Activated naive CD8-positive, alpha-beta T cell treated with anti-CD3 and anti-CD28 coated beads, Interleukin-2, amount 50 U/mL, for 24 hours (primary cell): ENCODE measurements at regions not wholly inside any gene's neighbourhood (a gene's known extent, or its start where the extent isn't known, plus 50 kb on each side); places are given as distances from the start of the nearest gene placed in this dataset.

ENCODE experiments used
- ATAC-seq: fragments of 150-1000 bp; cut with Tn5 transposase; one replicate; pipeline ENCODE4 v1.10.0; 2021
- DNase-seq: peaks from one replicate; pipeline ENCODE4 v3.0.0; 2021
- H3K27ac Mint-ChIP-seq: one replicate; pipeline ENCODE4 v1.8.0; 2021; ENCODE audit warnings: mild to moderate bottlenecking, mixed read lengths
- H3K27me3 Mint-ChIP-seq: one replicate; pipeline ENCODE4 v1.8.0; 2021; ENCODE audit warnings: mixed read lengths
- H3K36me3 Mint-ChIP-seq: one replicate; pipeline ENCODE4 v1.8.0; 2021; ENCODE audit warnings: low read depth, mixed read lengths
- H3K4me1 Mint-ChIP-seq: one replicate; pipeline ENCODE4 v1.8.0; 2021; ENCODE audit warnings: mixed read lengths
- H3K4me3 Mint-ChIP-seq: one replicate; pipeline ENCODE4 v1.8.0; 2021; ENCODE audit warnings: mild to moderate bottlenecking, moderate library complexity, mixed read lengths
- H3K9me3 Mint-ChIP-seq: one replicate; pipeline ENCODE4 v1.8.0; 2021; ENCODE audit warnings: mixed read lengths

DNA sequence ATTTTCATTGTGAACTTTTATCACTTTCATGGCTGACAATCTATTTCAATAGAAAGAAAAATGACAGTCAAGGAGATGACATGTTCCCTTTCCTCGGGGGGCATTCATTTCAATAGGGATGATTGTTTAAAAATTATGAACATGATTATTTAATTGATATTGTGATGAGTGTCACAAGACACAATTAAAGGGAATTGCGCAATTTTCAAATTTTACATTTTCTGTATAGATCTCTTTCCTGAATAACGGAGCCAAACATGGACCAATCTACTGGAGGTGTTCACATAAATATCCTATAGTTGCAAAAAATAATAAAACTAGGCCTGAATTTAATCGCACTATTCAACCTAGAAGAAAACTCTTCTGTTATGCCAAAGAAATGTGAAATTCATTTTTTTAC lies 1274.6 kb downstream of the SLITRK5 start:
- H3K9me3 Mint-ChIP-seq = peaks cover 10% of the 10 kb centered on the region
- ATAC-seq (no peak), DNase-seq (no peak)
- no peak overlapping the region for H3K27ac Mint-ChIP-seq
- H3K36me3 Mint-ChIP-seq = no peaks in the 10 kb centered on the region
- no peak overlapping the region for H3K4me3 Mint-ChIP-seq
- H3K27me3 Mint-ChIP-seq = no peaks in the 10 kb centered on the region
- no peaks in the 10 kb centered on the region for H3K4me1 Mint-ChIP-seq

DNA sequence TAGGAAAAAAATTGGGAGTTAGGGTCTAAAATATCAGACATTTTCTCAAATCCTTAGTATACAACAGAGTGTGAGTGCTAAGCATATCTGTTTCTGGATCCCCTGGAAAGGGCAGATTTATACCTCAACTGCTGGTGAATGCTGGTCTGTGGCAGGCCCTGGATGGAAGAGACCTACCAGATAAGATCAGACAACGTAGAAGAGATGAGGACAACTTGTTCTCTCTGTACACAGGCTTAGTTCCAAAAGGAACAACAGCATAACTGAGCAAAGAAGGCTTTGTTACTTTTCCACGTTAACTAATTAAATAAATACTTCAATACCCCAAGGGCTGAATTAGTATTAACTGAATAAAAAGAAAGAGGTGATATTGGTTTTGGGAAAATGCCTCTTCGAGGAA lies 1277.3 kb downstream of the SLITRK5 start:
- DNase-seq (no peak), ATAC-seq (no peak)
- H3K27me3 Mint-ChIP-seq = no peaks in the 10 kb centered on the region
- peaks cover 10% of the 10 kb centered on the region for H3K9me3 Mint-ChIP-seq
- H3K4me3 Mint-ChIP-seq = no peak overlapping the region
- no peaks in the 10 kb centered on the region for H3K4me1 Mint-ChIP-seq
- no peaks in the 10 kb centered on the region for H3K36me3 Mint-ChIP-seq
- H3K27ac Mint-ChIP-seq = no peak overlapping the region

- DNase-seq = no peak
- Mint-ChIP-seq H3K4me1 (no peaks in the 10 kb centered on the region), H3K9me3 (peaks cover 18% of the 10 kb centered on the region), H3K4me3 (no peak overlapping the region), H3K27ac (no peak overlapping the region), H3K36me3 (no peaks in the 10 kb centered on the region), H3K27me3 (no peaks in the 10 kb centered on the region)
- ATAC-seq = no peak
Measured at GRCh38 chr13:88958821-88959220, 1287.7 kb downstream of the SLITRK5 start.

DNA sequence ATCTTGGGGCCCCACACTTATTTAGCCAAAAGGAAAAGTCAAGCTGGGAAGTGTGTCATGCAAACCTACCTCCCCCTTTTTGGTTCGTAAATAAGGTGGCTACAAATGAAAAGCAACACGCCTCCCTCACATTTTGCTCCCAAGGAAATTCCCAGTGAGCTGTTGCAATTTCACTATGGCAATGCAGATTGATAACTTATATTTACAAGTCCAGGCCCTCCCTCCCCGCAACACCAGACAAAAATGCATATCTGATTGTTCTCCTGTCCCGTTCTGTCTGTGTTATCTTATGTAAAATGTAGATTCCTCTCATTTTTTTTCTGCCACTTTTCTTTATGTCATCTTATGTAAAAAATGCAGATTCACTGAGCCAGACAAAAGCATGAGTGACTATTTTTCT lies 1305.3 kb downstream of the SLITRK5 start:
- Mint-ChIP-seq H3K4me1 (peaks cover 1% of the 10 kb centered on the region), H3K27me3 (no peaks in the 10 kb centered on the region), H3K4me3 (no peak overlapping the region), H3K9me3 (no peaks in the 10 kb centered on the region), H3K27ac (no peak overlapping the region), H3K36me3 (no peaks in the 10 kb centered on the region)
- no peak for DNase-seq
- no peak for ATAC-seq

DNA sequence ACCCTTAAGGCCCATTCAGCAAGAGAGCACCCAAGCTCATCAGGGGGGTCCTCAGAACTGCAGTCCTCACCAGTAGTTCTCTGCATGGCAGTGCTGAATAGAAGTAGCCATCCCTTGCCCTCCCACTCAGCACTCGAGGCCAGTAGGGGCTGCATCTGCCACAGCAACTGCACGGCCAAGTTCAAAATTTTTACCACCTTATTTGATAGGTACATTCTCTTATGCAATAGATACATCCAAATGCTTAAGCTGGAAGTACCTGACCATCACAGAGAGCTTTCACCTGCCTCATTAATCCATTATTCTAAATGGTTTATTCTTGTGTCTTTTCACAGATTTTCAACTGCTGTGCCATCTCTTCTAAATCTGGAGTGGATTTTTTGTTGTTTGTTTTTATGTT lies 1307.4 kb downstream of the SLITRK5 start:
- H3K27me3 Mint-ChIP-seq = no peaks in the 10 kb centered on the region
- DNase-seq (no peak), ATAC-seq (no peak)
- H3K4me1 Mint-ChIP-seq = peaks cover 1% of the 10 kb centered on the region
- no peak overlapping the region for H3K4me3 Mint-ChIP-seq
- no peak overlapping the region for H3K27ac Mint-ChIP-seq
- no peaks in the 10 kb centered on the region for H3K36me3 Mint-ChIP-seq
- no peaks in the 10 kb centered on the region for H3K9me3 Mint-ChIP-seq

GRCh38 chr13:88979465-88980175 lies 1308.4 kb downstream of the SLITRK5 start:
- H3K36me3 Mint-ChIP-seq = no peaks in the 10 kb centered on the region
- H3K27me3 Mint-ChIP-seq = no peaks in the 10 kb centered on the region
- peaks cover 1% of the 10 kb centered on the region for H3K4me1 Mint-ChIP-seq
- DNase-seq (no peak), ATAC-seq (peak; percentile 33)
- H3K4me3 Mint-ChIP-seq = no peak overlapping the region
- H3K9me3 Mint-ChIP-seq = no peaks in the 10 kb centered on the region
- no peak overlapping the region for H3K27ac Mint-ChIP-seq

DNA sequence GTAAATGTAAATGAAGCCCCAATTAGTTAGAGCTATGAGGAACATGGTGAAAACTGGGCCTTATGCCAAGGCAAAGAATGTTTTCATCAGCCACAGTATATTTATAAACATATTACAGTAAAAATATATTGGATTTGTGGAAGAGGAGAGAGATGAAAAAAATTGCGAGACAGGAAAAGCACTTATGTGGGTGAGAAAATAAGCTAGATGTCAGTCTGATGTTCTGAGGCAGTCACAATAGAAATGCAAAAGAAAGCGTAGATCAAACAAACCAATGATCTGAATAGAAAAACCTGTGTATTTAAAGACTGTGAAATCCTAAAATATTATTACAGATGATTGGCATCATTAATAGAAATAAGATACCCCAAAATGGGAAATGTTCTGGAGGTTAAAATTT lies 1332.5 kb downstream of the SLITRK5 start:
- Mint-ChIP-seq H3K9me3 (peaks cover 11% of the 10 kb centered on the region), H3K4me1 (no peaks in the 10 kb centered on the region), H3K4me3 (no peak overlapping the region), H3K36me3 (no peaks in the 10 kb centered on the region), H3K27me3 (no peaks in the 10 kb centered on the region), H3K27ac (no peak overlapping the region)
- DNase-seq (no peak), ATAC-seq (no peak)

DNA sequence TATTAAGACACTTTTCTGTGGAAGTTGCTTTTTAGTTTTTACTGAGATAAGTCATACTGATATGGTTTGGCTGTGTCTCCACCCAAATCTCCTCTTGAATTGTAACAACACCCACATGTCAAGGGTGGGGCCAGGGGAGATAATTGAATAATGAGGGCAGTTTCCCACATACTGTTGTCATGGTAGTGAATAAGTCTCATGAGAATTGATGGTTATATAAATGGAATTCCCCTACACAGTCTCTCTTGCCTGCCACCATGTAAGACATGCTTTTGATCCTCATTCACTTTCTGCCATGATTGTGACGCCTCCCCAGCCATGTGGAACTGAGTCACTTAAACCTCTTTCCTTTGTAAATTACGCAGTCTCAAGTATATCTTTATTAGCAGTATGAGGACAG lies 1340.4 kb downstream of the SLITRK5 start:
- no peaks in the 10 kb centered on the region for H3K36me3 Mint-ChIP-seq
- H3K4me3 Mint-ChIP-seq = no peak overlapping the region
- no peak for ATAC-seq
- no peak for DNase-seq
- H3K9me3 Mint-ChIP-seq = peaks cover 8% of the 10 kb centered on the region
- no peaks in the 10 kb centered on the region for H3K27me3 Mint-ChIP-seq
- H3K4me1 Mint-ChIP-seq = no peaks in the 10 kb centered on the region
- H3K27ac Mint-ChIP-seq = no peak overlapping the region

- Mint-ChIP-seq H3K27ac (no peak overlapping the region), H3K4me3 (no peak overlapping the region), H3K36me3 (no peaks in the 10 kb centered on the region), H3K27me3 (no peaks in the 10 kb centered on the region), H3K4me1 (peaks cover 13% of the 10 kb centered on the region), H3K9me3 (peaks cover 4% of the 10 kb centered on the region)
- ATAC-seq (peak; percentile 78), DNase-seq (no peak)
Measured at GRCh38 chr13:89027694-89028306, 1356.6 kb downstream of the SLITRK5 start.

DNA sequence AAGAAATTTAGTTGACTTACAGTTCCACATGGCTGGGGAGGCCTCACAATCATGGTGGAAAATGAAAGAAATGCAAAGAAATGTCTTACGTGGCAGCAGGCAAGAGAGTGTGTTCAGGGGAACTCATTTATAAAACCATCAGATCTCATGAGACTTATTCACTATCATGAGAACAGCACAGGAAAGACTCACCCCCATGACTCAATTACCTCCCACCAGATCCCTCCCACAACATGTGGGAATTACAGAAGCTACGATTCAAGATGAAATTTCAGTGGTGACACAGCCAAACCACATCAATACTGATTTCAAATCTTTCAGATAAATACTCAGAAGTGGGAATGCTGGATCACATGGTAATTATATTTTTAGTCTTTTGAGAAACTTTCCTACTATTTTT lies 1357.9 kb downstream of the SLITRK5 start:
- Mint-ChIP-seq H3K36me3 (no peaks in the 10 kb centered on the region), H3K4me1 (peaks cover 13% of the 10 kb centered on the region), H3K27me3 (no peaks in the 10 kb centered on the region), H3K9me3 (peaks cover 13% of the 10 kb centered on the region), H3K27ac (peak overlapping the region; percentile 32), H3K4me3 (no peak overlapping the region)
- no peak for DNase-seq
- peak; percentile 36 for ATAC-seq

- no peaks in the 10 kb centered on the region for H3K27me3 Mint-ChIP-seq
- H3K9me3 Mint-ChIP-seq = peaks cover 9% of the 10 kb centered on the region
- DNase-seq (no peak), ATAC-seq (no peak)
- H3K36me3 Mint-ChIP-seq = no peaks in the 10 kb centered on the region
- no peak overlapping the region for H3K27ac Mint-ChIP-seq
- H3K4me1 Mint-ChIP-seq = peaks cover 7% of the 10 kb centered on the region
- H3K4me3 Mint-ChIP-seq = no peak overlapping the region
Measured at GRCh38 chr13:89034015-89034414, 1362.8 kb downstream of the SLITRK5 start.

GRCh38 chr13:89052699-89053098 lies 1381.5 kb downstream of the SLITRK5 start:
- Mint-ChIP-seq H3K27me3 (no peaks in the 10 kb centered on the region), H3K4me3 (no peak overlapping the region), H3K36me3 (no peaks in the 10 kb centered on the region), H3K27ac (no peak overlapping the region), H3K9me3 (peaks cover 8% of the 10 kb centered on the region), H3K4me1 (no peaks in the 10 kb centered on the region)
- no peak for ATAC-seq
- no peak for DNase-seq

DNA sequence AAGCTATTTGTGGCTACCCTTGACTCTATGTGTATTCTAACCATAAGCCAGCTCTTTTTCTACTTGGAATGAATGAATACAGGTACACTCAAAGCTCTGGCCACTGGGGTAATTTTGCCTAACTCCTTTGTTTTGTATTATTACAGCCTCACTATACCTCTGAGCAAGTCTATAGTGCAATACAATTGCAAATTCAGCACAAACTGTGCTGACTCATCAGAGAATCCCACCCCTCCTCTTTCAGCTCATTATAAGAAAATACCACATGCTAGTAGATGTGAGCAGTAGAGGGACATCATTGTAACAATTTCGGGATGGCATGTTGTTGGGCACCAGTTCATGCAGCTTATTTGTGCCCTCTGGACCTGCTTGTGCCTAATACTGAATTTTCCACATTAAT lies 1382.2 kb downstream of the SLITRK5 start:
- peaks cover 8% of the 10 kb centered on the region for H3K9me3 Mint-ChIP-seq
- no peak for DNase-seq
- no peak for ATAC-seq
- H3K36me3 Mint-ChIP-seq = no peaks in the 10 kb centered on the region
- H3K4me3 Mint-ChIP-seq = no peak overlapping the region
- H3K4me1 Mint-ChIP-seq = no peaks in the 10 kb centered on the region
- no peak overlapping the region for H3K27ac Mint-ChIP-seq
- no peaks in the 10 kb centered on the region for H3K27me3 Mint-ChIP-seq

DNA sequence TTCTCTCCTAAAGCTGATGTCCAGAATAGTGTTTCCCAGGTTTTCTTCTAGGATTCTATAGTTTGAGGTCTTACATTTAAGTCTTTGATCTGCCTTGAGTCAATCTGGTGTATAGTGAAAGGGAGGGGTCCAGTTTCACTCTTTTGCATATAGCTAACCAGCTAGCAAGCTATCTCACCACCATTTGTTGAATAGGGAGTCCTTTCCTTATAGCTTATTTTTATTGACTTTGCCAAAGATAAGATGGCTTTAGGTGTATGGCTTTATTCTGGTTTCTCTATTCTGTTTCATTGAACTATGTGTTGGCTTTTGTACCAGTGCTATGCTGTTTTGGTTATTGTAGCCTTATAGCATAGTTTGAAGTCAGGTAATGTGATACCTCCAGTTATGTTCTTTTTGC lies 1386.1 kb downstream of the SLITRK5 start:
- Mint-ChIP-seq H3K27me3 (no peaks in the 10 kb centered on the region), H3K4me3 (no peak overlapping the region), H3K27ac (no peak overlapping the region), H3K36me3 (no peaks in the 10 kb centered on the region), H3K4me1 (no peaks in the 10 kb centered on the region), H3K9me3 (peaks cover 8% of the 10 kb centered on the region)
- ATAC-seq (no peak), DNase-seq (no peak)

DNA sequence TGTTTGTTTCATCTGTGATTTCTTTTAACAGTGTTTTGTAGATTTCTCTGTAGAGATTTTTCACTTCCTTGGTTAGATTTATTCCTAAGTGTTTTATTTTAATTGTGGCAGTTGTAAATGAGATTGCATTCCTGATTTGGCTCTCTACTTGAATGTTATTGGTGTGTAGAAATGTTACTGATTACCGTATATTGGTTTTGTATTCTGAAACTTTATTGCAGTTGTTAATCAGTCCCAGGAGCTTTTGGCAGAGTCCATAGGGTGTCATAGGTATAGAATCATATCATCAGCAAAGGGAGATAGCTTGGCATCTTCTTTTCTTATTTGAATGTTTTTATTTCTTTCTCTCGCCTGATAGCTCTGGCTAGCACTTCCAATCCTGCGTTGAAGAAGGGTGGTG lies 1386.7 kb downstream of the SLITRK5 start:
- Mint-ChIP-seq H3K4me1 (no peaks in the 10 kb centered on the region), H3K36me3 (no peaks in the 10 kb centered on the region), H3K4me3 (no peak overlapping the region), H3K9me3 (peaks cover 8% of the 10 kb centered on the region), H3K27ac (no peak overlapping the region), H3K27me3 (no peaks in the 10 kb centered on the region)
- ATAC-seq (no peak), DNase-seq (no peak)

DNA sequence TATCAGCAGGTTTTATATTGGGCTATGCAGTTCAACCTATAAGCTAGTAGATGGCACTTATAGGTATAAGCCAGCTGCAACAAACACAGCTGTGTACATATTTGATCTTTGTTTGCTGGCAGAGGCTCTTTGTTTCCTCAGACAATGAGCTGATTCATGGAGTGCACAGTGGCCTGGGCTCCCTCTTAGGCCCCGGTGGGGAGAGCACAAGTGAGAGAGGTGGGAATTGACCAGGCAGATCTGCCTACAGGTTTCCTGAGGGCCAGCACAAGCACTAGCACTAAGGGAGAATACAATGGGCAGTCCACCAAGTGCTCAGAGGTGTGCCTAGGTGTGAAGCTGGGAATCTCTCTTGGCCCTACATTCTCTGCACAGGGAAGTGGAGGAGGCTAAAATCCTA lies 1390.7 kb downstream of the SLITRK5 start:
- no peak overlapping the region for H3K4me3 Mint-ChIP-seq
- no peak for ATAC-seq

More for the DNA sequence above, 1390.7 kb downstream of the SLITRK5 start:
- Mint-ChIP-seq H3K27me3 (no peaks in the 10 kb centered on the region), H3K9me3 (no peaks in the 10 kb centered on the region), H3K4me1 (no peaks in the 10 kb centered on the region), H3K36me3 (no peaks in the 10 kb centered on the region), H3K27ac (no peak overlapping the region)
- DNase-seq = no peak
